ENCODE measurements at regions not wholly inside any gene's neighbourhood (a gene's known extent, or its start where the extent isn't known, plus 50 kb on each side); places are given as distances from the start of the nearest gene placed in this dataset.
"Not testable (repeated sequence)": the region's sequence is repeated elsewhere in the genome, so short reads cannot be mapped to it uniquely, and the experiment has no call there.

DNA sequence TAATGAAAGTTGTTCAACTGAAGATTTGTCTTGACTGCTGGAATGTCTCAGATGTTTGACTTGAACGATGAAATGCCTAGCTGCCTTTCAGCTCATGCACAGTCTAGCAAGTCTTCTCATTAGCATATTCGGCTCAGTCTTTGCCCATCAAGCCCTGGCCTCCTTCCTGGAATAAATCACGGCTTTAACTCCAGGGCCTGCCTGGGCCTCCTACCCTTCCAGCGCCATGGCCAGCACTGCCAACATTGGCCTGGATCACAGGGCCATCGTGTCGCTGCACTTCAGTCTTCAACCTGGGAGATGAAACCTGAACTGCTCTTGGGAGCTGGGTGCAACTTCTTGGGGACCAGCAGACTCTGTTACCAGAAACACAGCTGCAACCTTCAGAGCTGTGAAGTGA is 126.7 kb upstream of the TMEM260 start:
- TF ChIP-seq, protein P1, sequence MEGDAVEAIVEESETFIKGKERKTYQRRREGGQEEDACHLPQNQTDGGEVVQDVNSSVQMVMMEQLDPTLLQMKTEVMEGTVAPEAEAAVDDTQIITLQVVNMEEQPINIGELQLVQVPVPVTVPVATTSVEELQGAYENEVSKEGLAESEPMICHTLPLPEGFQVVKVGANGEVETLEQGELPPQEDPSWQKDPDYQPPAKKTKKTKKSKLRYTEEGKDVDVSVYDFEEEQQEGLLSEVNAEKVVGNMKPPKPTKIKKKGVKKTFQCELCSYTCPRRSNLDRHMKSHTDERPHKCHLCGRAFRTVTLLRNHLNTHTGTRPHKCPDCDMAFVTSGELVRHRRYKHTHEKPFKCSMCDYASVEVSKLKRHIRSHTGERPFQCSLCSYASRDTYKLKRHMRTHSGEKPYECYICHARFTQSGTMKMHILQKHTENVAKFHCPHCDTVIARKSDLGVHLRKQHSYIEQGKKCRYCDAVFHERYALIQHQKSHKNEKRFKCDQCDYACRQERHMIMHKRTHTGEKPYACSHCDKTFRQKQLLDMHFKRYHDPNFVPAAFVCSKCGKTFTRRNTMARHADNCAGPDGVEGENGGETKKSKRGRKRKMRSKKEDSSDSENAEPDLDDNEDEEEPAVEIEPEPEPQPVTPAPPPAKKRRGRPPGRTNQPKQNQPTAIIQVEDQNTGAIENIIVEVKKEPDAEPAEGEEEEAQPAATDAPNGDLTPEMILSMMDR (conservative IDR thresholded peaks at IDR 0.05; ENCODE audit: low read length) = no peak
- H3K4me3 ChIP-seq (ENCODE audit: low read length) = no peak overlapping the region
- no peak for DNase-seq (ENCODE audit: low read depth)

DNA sequence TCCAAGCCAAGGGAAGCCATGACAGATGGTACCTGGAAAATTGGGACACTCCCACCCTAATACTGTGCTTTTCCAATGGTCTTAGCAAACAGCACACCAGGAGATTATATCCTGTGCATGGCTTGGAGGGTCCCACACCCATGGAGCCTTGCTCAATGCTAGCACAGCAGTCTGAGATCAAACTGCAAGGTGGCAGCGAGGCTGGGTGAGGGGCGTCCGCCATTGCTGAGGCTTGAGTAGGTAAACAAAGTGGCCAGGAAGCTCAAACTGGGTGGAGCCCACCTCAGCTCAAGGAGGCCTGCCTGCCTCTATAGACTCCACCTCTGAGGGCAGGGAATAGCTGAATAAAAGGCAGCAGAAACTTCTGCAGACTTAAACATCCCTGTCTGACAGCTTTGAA is 124.9 kb upstream of the TMEM260 start:
- not testable (repeated sequence) for DNase-seq (ENCODE audit: low read depth); H3K4me3 ChIP-seq (ENCODE audit: low read length)

DNA sequence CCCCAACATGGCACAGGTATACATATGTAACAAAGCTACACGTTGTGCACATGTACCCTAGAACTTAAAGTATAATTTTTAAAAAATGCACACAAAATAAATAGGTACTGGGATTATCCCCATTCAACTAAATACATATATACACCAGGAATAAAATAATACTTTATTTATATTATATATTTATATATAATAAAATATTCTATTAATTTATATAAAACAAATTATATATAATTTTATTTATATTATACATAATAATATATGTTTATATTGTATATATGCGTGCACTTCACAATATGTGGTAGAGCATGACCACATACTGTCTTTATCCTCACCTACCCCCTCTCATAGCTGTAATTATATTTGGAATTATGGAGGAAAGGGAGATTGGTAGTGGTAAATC is 119.1 kb upstream of the TMEM260 start:
- DNase-seq (ENCODE audit: low read depth) = no peak
- TF ChIP-seq, protein P1 (conservative IDR thresholded peaks at IDR 0.05; ENCODE audit: low read length) = no peak
- no peak overlapping the region for H3K4me3 ChIP-seq (ENCODE audit: low read length)

DNA sequence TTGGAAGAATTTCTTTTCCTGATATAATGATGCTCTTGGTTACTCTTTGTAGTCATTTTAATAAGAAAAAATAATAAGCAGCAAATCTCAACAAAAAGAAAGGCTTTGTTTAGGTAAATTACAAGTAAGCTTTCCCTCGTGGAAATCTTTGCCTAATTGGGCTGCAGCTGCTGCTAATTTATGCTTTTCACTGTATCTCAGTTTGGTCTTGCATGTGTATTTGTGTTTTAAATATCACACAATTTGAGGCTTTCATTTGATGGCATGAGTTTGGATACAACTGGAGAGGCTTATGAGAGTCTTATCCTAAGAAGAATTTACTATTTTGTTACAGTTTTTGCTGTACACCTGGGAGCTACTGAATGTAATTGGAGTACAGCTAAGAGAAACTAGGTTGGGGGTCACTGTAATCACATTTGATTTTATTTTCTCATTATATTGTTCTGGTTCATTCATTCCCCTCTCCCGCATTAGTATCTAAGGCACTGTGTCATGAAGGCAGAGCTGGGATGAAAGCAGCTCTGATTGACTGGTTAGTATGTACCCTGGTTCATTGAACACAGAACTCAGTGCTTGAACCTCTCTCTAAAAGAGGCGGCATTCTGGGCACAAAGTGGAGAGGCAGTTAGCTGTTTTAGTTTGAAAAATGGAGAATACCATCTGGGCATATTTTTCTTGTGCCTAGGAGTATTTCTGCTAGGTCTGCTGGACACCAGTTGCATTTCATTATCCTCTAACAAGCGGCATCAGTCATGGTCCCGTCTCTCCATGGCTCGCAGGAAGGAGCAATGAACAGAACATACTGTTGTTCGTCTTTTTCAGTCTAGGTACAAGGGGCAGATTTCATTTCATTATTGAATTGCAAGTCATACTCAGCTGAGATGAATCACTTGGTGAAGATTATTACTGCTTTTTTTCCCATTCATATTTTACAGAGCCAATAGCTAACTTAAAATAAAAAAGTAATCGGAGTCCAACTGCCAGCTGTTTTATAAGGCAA is 118.0 kb upstream of the TMEM260 start:
- H3K4me3 ChIP-seq (ENCODE audit: low read length) = no peak overlapping the region
- no peak for DNase-seq (ENCODE audit: low read depth)
- TF ChIP-seq, protein P1 (conservative IDR thresholded peaks at IDR 0.05; ENCODE audit: low read length) = no peak

DNA sequence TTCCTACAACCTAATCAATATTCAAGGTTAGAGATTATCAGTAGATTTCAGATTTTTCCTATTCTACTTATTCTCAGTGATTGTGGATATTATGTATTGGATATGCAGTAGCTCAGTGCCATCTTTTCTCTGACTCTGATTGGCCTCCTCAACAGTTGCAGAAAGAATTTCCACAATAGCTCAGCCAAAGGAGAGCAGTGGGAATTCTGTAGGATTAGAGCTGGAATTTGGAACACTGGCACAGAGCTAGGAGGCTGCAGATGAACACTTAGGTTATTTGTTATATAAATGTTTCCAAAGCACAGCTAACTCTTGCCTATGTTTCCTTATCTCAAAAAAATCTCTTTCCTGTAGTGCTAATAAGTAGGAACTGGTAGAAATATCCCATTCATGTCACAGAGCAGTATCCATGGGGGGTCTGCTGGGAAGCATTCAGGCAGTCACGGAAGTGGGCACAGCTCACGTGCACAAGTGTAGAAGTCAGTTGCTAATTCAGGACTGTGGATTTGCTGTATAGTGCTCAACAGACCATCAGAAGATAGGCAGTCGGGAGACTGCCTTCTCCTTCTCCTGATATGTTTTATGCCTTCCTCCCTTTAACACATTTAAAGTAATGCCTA is 116.2 kb upstream of the TMEM260 start:
- no peak for DNase-seq (ENCODE audit: low read depth)
- TF ChIP-seq, protein P1 (conservative IDR thresholded peaks at IDR 0.05; ENCODE audit: low read length) = no peak
- no peak overlapping the region for H3K4me3 ChIP-seq (ENCODE audit: low read length)

DNA sequence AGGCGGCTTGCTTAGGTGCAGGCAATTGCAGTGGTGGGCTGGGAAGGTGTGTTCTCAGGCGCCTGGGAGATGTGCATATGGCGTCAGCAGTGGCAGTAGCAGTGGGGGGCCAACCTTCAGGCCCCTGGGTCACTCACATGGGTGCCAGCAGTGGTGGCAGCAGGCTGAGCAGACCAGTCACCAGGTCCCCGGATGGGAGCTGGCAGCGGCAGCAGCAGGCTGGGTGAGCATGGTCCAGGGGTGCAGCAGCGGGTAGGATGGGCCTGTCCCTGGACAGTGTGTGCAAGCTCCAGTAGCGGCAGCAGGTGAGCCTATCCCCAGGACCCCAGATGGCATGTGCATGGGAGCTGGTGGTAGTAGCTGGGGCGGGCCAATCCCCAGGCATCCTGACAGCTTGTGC is 108.5 kb upstream of the TMEM260 start:
- H3K4me3 ChIP-seq (ENCODE audit: low read length) = no peak overlapping the region
- no peak for DNase-seq (ENCODE audit: low read depth)
- TF ChIP-seq, protein P1 (conservative IDR thresholded peaks at IDR 0.05; ENCODE audit: low read length) = no peak

DNA sequence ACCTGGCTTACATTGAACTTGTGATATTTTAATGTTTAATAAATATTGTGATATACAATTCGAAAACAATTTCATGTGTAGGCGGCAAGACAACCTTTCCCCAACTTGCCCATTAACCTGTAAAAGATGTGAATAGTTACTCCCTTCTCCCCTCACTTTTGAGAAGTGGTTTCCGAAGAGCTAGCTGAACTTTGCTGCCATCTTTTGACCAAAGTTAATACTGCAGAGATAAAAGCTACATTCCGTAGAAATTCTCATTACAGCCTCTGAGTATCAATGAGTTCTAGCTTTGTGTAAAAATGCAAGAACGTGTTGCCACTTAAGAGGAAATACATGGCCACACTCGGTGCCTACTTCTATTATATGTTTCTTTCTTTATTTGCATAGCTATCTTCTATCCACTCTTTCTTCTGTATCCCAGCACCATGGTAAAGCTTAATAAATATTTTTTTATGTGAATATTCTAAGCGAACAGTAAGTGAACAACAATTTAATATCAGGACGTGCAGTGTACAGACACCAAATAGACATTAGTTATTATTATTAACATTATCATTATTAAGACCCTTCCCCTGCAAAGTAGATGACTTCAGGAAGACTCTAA is 105.1 kb upstream of the TMEM260 start:
- no peak overlapping the region for H3K4me3 ChIP-seq (ENCODE audit: low read length)
- TF ChIP-seq, protein P1 (conservative IDR thresholded peaks at IDR 0.05; ENCODE audit: low read length) = peak; percentile 95
- peak; percentile 35 for DNase-seq (ENCODE audit: low read depth)
